Body of pancreas (tissue), 4 donors: ENCODE measurements at regions not wholly inside any gene's neighbourhood (a gene's known extent, or its start where the extent isn't known, plus 50 kb on each side); places are given as distances from the start of the nearest gene placed in this dataset.

Experiments used
- ATAC-seq: fragments of 150-250 bp; one replicate; pipeline ENCODE4 v1.9.1; 2016
- DNase-seq, 4 donors: peaks; one replicate each; pipeline ENCODE4 v3.0.0-alpha.2; 2019
- H3K27ac ChIP-seq, 4 donors: fragments of 200-600 bp; sonication (generic); 1 replicate in 3 of 4; 2 replicates in 1 of 4; pipeline versions ENCODE4 v1.5.1 to v1.6.1; 2016 to 2019; ENCODE audit warnings: mild to moderate bottlenecking in 1 of 4, mixed read lengths in 1 of 4, moderate library complexity in 1 of 4
- H3K27me3 ChIP-seq, 2 donors: fragments of 200-600 bp; sonication (generic); one replicate each; pipeline ENCODE4 v1.6.0; 2016; ENCODE audit warnings: mild to moderate bottlenecking in 1 of 2
- H3K36me3 ChIP-seq, 2 donors: fragments of 200-600 bp; sonication (generic); replicated peaks in 1 of 2; 2 replicates each; pipeline ENCODE4 v1.5.1; 2016; ENCODE audit warnings: low read depth in 2 of 2; ENCODE audit not compliant: insufficient read depth in 1 of 2
- H3K4me1 ChIP-seq: fragments of 200-600 bp; sonication (generic); one replicate; pipeline ENCODE4 v1.6.0; 2016
- H3K4me3 ChIP-seq, 2 donors: fragments of 200-600 bp; sonication (generic); 1 replicate in 1 of 2; 2 replicates in 1 of 2; pipeline ENCODE4 v1.5.1; 2016 to 2019
- H3K9me3 ChIP-seq, 3 donors: fragments of 200-600 bp; sonication (generic); 1 replicate in 2 of 3; 2 replicates in 1 of 3; pipeline ENCODE4 v1.5.1; 2016
- CTCF ChIP-seq, 7 experiments: fragments of 450-650 bp in 4 of 7; fragments of 200-600 bp in 3 of 7; sonication (generic) in 3 of 7; IDR thresholded peaks; one replicate each; pipeline ENCODE4 v1.5.1; 2016 to 2019; ENCODE audit warnings: antibody characterized with exemption in 7 of 7
- POLR2A ChIP-seq, 3 donors: fragments of 450-650 bp; IDR thresholded peaks; one replicate each; pipeline ENCODE4 v1.6.1; 2016; ENCODE audit warnings: antibody characterized with exemption in 3 of 3, mild to moderate bottlenecking in 2 of 3
- WGBS, 2 donors: methylation state at CpG; one replicate each; pipeline ENCODE4 v1.1.5; 2017; 5-methylcytosine and 5-hydroxymethylcytosine counted together
- intact Hi-C: fragments of 100-400 bp; cut with DNase I; formaldehyde crosslinking; loops from one replicate; pipeline ENCODE4 v1.15.1; 2023

- Histone ChIP-seq H3K27me3 (no peaks in the 10 kb centered on the region), H3K4me3 (no peak overlapping the region), H3K4me1 (no peaks in the 10 kb centered on the region), H3K27ac (no peak overlapping the region), H3K9me3 (no peaks in the 10 kb centered on the region), H3K36me3 (no peaks in the 10 kb centered on the region)
- DNase-seq (no peak), ATAC-seq (no peak)
- TF ChIP-seq CTCF (IDR thresholded peaks at IDR 0.05) (no peak), POLR2A (IDR thresholded peaks at IDR 0.05) (no peak)
- intact Hi-C loops: no loop called here
These were observed 547.4 kb upstream of the CXADR start for GRCh38 chr21:16965424-16965823.

GRCh38 chr21:16968436-16968835 lies 544.4 kb upstream of the CXADR start:
- no peak for TF ChIP-seq CTCF (IDR thresholded peaks at IDR 0.05)
- no peak for TF ChIP-seq POLR2A (IDR thresholded peaks at IDR 0.05)
- H3K27me3 ChIP-seq: no peaks in the 10 kb centered on the region
- H3K27ac ChIP-seq: no peak overlapping the region
- no peak for DNase-seq
- no peaks in the 10 kb centered on the region for H3K9me3 ChIP-seq
- no peaks in the 10 kb centered on the region for H3K36me3 ChIP-seq
- no peaks in the 10 kb centered on the region for H3K4me1 ChIP-seq
- no peak for ATAC-seq
- intact Hi-C loops: no loop called here
- WGBS, 2 donors: 28 to 35% methylated on average over 1 of the region's 1 CpG
- no peak overlapping the region for H3K4me3 ChIP-seq

GRCh38 chr21:16969636-16970035 lies 543.2 kb upstream of the CXADR start:
- H3K4me3 ChIP-seq: no peak overlapping the region
- 41 to 60% methylated on average over 2 of the region's 2 CpGs for WGBS, 2 donors
- DNase-seq: no peak
- no peaks in the 10 kb centered on the region for H3K9me3 ChIP-seq
- H3K4me1 ChIP-seq: no peaks in the 10 kb centered on the region
- H3K27me3 ChIP-seq: no peaks in the 10 kb centered on the region
- H3K27ac ChIP-seq: no peak overlapping the region
- TF ChIP-seq CTCF (IDR thresholded peaks at IDR 0.05) (no peak), POLR2A (IDR thresholded peaks at IDR 0.05) (no peak)
- H3K36me3 ChIP-seq: no peaks in the 10 kb centered on the region
- no peak for ATAC-seq
- intact Hi-C loops: no loop called here

- Histone ChIP-seq H3K4me1 (no peaks in the 10 kb centered on the region), H3K36me3 (no peaks in the 10 kb centered on the region), H3K27ac (no peak overlapping the region), H3K9me3 (no peaks in the 10 kb centered on the region), H3K4me3 (no peak overlapping the region), H3K27me3 (no peaks in the 10 kb centered on the region)
- 59 to 65% methylated on average over 8 of the region's 8 CpGs for WGBS, 2 donors
- intact Hi-C loops: no loop called here
- TF ChIP-seq CTCF (IDR thresholded peaks at IDR 0.05) (no peak), POLR2A (IDR thresholded peaks at IDR 0.05) (no peak)
- DNase-seq (no peak), ATAC-seq (no peak)
These were observed 538.8 kb upstream of the CXADR start for GRCh38 chr21:16974060-16974459.

- Histone ChIP-seq H3K27me3 (no peaks in the 10 kb centered on the region), H3K9me3 (no peaks in the 10 kb centered on the region), H3K4me1 (no peaks in the 10 kb centered on the region), H3K4me3 (no peak overlapping the region), H3K36me3 (no peaks in the 10 kb centered on the region), H3K27ac (no peak overlapping the region)
- intact Hi-C loops: no loop called here
- 20 to 24% methylated on average over 2 of the region's 2 CpGs for WGBS, 2 donors
- no peak for TF ChIP-seq POLR2A (IDR thresholded peaks at IDR 0.05)
- no peak for TF ChIP-seq CTCF (IDR thresholded peaks at IDR 0.05)
- no peak for ATAC-seq
- DNase-seq: no peak
These were observed 536.6 kb upstream of the CXADR start for GRCh38 chr21:16976193-16976592.
